Lower lobe of right lung (tissue), 2 donors: ENCODE measurements at regions not wholly inside any gene's neighbourhood (a gene's known extent, or its start where the extent isn't known, plus 50 kb on each side); places are given as distances from the start of the nearest gene placed in this dataset.

Experiments
- ATAC-seq, 2 donors: fragments of 200-7000 bp; cut with Tn5 transposase; one replicate each; pipeline ENCODE4 v1.9.1; 2020 to 2022; ENCODE audit warnings: mild to moderate bottlenecking in 2 of 2, moderate library complexity in 2 of 2
- DNase-seq: peaks from one replicate; pipeline ENCODE4 v3.0.0-alpha.2; 2020
- H3K27ac ChIP-seq: fragments of 200-600 bp; one replicate; pipeline ENCODE4 v1.8.0; 2022
- H3K27me3 ChIP-seq: fragments of 200-600 bp; one replicate; pipeline ENCODE4 v1.8.0; 2022; ENCODE audit warnings: low read depth
- H3K36me3 ChIP-seq: fragments of 200-600 bp; one replicate; pipeline ENCODE4 v1.8.0; 2022; ENCODE audit warnings: mild to moderate bottlenecking
- H3K4me1 ChIP-seq: fragments of 200-600 bp; one replicate; pipeline ENCODE4 v1.8.0; 2022
- H3K4me3 ChIP-seq: fragments of 200-600 bp; one replicate; pipeline ENCODE4 v1.8.0; 2022; ENCODE audit warnings: mild to moderate bottlenecking
- H3K9me3 ChIP-seq: fragments of 200-600 bp; one replicate; pipeline ENCODE4 v1.8.0; 2022
- intact Hi-C: fragments of 100-400 bp; cut with DNase I; formaldehyde crosslinking; loops from one replicate; pipeline ENCODE4 v1.11.0; 2022
- TF ChIP-seq, protein P1 (sequence below): fragments of 200-600 bp; IDR thresholded peaks from one replicate; pipeline ENCODE4 v1.8.0; 2022; ENCODE audit warnings: antibody characterized with exemption, mild to moderate bottlenecking
- donor health status: DM: no; HTN: yes; CAD: no; lungs with severe emphysema.

DNA sequence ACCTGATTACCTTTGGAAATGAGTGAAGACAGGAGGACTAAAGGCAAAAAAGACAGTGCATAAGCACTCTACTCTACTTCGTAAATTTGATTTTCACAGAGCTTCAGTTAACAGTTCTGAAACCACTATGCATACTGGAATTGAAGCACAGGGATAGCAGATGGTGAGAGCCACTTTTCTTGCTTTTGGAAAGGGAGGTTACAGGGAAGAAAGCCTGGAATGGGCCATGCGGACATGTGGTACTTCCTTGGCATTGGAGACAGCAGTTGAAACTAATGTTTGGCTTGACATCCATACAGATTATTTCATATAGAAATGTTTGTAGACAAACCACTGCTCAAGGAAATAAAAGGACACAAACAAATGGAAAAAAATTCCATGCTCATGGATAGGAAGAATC, 585.6 kb upstream of the RAB6C start:
- TF ChIP-seq, protein P1, sequence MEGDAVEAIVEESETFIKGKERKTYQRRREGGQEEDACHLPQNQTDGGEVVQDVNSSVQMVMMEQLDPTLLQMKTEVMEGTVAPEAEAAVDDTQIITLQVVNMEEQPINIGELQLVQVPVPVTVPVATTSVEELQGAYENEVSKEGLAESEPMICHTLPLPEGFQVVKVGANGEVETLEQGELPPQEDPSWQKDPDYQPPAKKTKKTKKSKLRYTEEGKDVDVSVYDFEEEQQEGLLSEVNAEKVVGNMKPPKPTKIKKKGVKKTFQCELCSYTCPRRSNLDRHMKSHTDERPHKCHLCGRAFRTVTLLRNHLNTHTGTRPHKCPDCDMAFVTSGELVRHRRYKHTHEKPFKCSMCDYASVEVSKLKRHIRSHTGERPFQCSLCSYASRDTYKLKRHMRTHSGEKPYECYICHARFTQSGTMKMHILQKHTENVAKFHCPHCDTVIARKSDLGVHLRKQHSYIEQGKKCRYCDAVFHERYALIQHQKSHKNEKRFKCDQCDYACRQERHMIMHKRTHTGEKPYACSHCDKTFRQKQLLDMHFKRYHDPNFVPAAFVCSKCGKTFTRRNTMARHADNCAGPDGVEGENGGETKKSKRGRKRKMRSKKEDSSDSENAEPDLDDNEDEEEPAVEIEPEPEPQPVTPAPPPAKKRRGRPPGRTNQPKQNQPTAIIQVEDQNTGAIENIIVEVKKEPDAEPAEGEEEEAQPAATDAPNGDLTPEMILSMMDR, result no peak
- no peak for DNase-seq

DNA sequence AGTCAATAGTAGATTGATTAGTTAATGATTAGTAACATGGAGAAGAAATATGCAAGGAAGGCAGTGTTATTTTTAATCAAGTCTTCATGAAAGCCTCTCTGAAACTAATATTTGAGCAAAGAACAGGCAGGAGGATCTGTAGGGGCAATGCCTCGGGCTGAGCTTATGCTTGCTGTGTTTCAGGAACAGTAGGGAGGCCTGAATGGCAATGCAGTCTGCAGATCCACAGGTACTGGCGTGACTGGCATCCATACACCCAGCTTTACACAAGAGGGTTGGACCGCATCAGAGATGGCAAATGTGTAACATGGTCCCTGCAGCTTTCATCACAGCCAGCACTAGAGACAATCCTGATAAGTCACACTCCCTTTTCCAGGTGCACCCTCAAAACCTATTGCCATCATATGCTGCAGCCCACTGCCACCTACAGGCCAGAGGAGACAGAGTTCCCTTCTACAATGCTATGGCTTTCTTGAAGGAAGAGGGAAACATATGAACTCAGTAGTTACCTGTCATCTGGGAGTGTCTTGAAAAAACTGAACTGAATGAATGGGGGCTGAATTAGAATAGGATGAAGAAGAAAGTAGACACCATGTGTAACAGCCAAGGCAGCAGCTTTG, 582.4 kb upstream of the RAB6C start:
- ATAC-seq (peak; percentile 19 to 29), DNase-seq (no peak)
- Histone ChIP-seq H3K4me1 (no peaks in the 10 kb centered on the region), H3K27ac (no peak overlapping the region), H3K36me3 (no peaks in the 10 kb centered on the region), H3K4me3 (no peak overlapping the region), H3K9me3 (no peaks in the 10 kb centered on the region), H3K27me3 (no peaks in the 10 kb centered on the region)
- intact Hi-C loops, result no loop called here
- TF ChIP-seq, protein P1, result peak; percentile 39

More for the DNA sequence above, 585.6 kb upstream of the RAB6C start:
- intact Hi-C loops, result no loop called here
- H3K27ac ChIP-seq, result no peak overlapping the region
- H3K9me3 ChIP-seq, result no peaks in the 10 kb centered on the region
- H3K4me3 ChIP-seq, result no peak overlapping the region
- no peaks in the 10 kb centered on the region for H3K36me3 ChIP-seq
- H3K4me1 ChIP-seq, result no peaks in the 10 kb centered on the region
- no peak for ATAC-seq
- H3K27me3 ChIP-seq, result no peaks in the 10 kb centered on the region

DNA sequence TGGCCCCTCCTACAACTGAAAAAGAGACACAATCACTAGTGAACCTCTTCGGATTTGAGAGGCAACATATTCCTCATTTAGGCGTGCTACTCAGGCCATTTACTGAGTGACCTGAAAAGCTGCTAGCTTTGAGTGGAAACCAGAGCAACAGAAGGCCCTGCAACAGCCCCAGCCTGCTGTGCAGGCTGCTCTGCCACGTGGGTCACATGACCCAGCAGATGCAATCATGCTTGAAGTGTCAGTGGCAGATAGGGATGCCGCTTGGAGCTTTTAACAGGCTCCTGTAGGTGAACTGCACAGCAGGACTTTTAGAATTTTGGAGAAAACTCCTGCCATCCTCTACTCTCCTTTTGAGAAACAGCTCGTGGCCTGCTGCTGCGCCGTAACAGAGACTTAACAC, 578.6 kb upstream of the RAB6C start:
- no peak overlapping the region for H3K27ac ChIP-seq
- TF ChIP-seq, protein P1, result no peak
- no peaks in the 10 kb centered on the region for H3K36me3 ChIP-seq
- intact Hi-C loops, result no loop called here
- H3K27me3 ChIP-seq, result no peaks in the 10 kb centered on the region
- H3K9me3 ChIP-seq, result no peaks in the 10 kb centered on the region
- ATAC-seq (no peak), DNase-seq (no peak)
- no peaks in the 10 kb centered on the region for H3K4me1 ChIP-seq
- no peak overlapping the region for H3K4me3 ChIP-seq

DNA sequence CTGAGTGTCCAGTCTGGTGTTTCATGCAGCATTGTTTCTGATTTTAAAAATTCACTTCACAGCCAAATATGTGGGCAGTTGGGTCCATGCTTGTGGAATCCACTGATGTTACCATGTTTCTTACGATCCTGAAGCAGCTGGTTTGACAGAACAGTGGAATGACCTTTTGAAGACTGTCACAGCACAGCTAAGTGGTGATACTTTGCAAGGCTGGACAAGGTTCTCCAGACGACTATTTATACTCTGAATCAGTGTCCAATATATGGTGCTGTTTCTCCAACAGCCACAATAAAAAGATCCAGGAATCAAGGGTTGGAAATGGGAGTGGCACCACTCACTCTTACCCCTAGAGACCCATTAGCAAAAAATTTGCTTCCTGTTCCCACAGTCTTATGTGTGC, 577.4 kb upstream of the RAB6C start:
- Histone ChIP-seq H3K27me3 (no peaks in the 10 kb centered on the region), H3K36me3 (no peaks in the 10 kb centered on the region), H3K27ac (no peak overlapping the region), H3K4me1 (no peaks in the 10 kb centered on the region), H3K9me3 (no peaks in the 10 kb centered on the region), H3K4me3 (no peak overlapping the region)
- TF ChIP-seq, protein P1, result no peak
- no peak for DNase-seq
- no peak for ATAC-seq
- intact Hi-C loops, result no loop called here

DNA sequence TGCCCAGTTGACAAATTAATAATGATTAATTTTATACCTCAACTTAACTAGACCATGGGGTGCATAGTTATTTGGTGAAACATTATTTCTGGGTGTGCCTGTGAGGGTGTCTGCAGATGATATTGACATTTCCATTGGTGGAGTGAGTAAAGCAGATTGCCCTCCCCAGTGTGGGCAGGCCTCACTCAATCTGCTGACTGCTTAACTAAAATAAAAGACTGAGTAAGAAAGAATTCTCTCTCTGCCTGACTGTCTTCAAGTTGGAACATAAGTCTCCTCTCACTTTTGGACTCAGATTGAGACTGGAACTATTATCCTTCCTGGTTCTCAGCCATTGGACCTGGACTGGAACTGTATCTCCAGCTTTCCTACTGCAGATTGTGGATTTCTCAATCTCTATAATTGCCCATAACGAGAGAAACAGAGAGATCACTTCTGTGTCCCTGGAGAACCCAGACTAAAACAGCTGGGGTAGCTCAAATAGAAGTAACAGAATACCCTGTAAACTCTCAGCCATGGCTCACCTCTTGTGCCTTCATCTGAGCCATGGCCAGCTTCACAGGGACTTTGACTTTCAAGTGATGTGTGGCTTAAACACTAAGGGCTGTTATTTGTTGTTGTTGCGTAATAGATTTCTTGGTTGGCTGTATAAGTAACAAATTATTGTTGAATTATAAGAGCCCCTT, 575.3 kb upstream of the RAB6C start:
- intact Hi-C loops, result no loop called here
- Histone ChIP-seq H3K4me1 (no peaks in the 10 kb centered on the region), H3K36me3 (no peaks in the 10 kb centered on the region), H3K9me3 (no peaks in the 10 kb centered on the region), H3K27me3 (no peaks in the 10 kb centered on the region), H3K27ac (no peak overlapping the region), H3K4me3 (no peak overlapping the region)
- TF ChIP-seq, protein P1, result no peak
- DNase-seq (no peak), ATAC-seq (peak; percentile 26 to 77)
